HG03064 (cell line): ENCODE measurements at regions not wholly inside any gene's neighbourhood (a gene's known extent, or its start where the extent isn't known, plus 50 kb on each side); places are given as distances from the start of the nearest gene placed in this dataset.

ENCODE experiments used
- ATAC-seq: cut with Tn5 transposase; IDR thresholded peaks from one replicate; pipeline ENCODE4 v1.9.1; 2021; ENCODE audit warnings: low read depth; ENCODE audit not compliant: unreplicated experiment

- no peak for ATAC-seq
Measured at GRCh38 chr4:38499101-38499500, 164.9 kb upstream of the KLF3 start.

GRCh38 chr4:38500433-38500832, 163.6 kb upstream of the KLF3 start:
- no peak for ATAC-seq

DNA sequence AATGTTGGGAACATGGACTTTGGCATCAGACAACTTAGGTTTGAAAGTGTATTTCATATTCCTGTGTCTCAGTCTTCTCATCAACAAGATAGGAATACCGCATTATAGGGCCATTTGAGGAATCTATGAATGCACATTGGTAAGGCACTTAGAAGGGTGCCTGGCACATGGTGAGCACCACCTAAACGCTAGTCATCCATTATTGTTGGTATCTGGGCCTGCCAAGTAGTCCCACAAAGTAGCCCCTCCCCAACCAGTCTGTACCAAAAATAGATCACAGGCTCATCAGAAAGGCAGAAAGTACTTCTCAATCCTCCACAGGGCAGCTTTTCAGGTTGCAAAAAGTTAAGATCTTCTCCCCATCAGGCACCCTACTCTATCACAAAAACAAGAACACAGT, 162.3 kb upstream of the KLF3 start:
- ATAC-seq = no peak

- ATAC-seq = peak; percentile 83
Measured at GRCh38 chr4:38503689-38504395, 160.2 kb upstream of the KLF3 start.

DNA sequence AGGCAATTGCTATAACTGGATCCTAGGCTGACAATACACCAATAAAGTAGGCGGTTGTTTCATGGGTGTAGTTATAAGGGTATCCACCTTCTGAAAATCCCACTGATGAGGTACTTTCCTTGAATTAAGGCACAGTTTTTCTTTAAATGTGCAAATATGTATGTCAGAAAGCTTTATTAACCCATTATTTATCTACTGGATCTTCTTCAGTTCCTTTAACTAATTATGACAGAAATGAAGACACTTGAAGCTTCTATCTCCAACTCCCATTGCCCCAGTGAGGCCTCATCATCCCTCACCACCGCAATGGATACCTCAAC, 159.6 kb upstream of the KLF3 start:
- ATAC-seq = no peak

DNA sequence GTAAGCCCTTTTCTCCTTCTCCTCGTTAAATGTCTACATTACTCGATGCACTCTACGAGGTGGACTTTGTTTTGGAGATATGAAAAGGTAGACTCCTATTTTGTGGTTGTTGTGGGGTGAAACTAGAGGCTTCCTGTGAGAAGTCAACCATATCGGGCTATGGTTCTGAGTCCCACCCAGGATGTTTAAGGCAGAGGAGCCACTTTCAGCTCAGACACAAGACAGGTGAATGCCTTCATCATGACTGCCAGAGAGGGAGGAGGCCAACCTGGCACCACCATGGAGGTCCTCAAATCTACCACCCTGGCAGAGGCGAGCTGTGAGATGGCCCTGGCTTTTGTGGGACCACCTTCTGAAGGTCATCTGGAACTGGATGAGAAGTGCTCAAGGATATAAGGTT, 154.4 kb upstream of the KLF3 start:
- no peak for ATAC-seq

DNA sequence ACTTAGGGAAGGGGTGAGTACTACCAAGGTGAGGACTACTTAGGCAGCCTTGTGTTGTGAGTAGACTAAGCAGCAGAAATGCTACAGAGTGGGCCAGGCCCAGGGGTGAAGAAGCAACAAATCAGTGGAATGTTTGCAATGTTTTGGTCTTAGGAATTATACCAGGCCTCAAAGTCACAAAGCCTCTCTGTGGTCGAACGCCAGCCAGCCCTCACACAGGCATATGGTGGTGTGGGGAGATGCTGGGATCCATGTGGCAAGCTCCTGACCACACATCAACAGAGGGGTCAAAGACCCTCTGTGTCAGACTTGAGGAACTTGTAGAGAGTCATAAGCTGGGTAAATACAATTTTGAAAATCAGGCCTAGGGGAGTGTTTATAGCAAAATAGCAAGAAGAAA, 153.8 kb upstream of the KLF3 start:
- ATAC-seq = no peak

- no peak for ATAC-seq
Measured at GRCh38 chr4:38511702-38512101, 152.3 kb upstream of the KLF3 start.

DNA sequence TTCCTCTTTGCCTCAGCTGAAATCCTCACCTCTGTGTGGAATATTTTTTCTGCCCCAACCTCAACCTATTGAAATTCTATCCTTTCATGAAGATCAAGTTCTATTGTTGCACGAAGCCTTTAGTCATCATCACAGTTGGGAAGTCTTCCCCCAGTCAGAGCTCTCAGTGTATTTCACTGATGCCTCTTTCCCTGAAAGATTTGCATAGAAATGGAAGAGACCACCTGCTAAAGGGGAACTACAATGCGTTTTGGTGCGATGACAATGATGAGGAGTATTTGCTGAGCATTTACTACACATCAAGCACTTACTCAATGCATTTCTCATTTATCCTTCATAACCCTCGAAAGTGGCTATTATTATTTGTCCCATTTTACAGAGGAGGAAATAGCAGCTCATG, 151.2 kb upstream of the KLF3 start:
- no peak for ATAC-seq

DNA sequence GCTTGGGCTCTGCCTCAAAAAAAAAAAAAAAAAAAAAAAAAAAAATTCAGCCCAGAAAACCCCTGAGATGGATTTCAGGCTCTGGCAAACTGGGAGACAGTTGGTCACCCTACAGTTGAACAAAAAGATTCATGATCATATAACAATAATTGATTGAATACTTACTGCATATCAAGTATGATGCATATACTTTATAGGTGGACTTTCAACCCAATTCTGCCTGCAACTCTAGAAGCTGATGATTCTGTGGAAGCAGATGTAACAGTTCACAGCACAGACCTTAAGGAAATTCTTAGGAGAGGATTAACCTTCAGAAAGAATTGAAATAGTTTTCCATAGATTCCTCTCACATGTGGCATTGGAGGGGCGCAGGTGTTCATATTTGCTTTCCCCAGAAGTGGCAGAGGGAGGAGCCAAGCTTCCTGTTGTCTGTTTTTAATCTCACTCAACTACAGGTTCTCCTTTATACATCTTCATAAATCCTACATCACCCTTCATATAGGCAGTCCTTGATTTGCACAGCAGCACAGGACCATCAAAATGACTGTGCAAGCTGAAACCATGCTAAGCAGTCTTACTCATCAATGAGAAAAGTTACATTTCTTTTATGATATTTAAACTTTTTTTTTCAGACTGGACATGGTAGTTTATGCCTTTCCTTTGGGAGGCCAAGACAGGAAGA, 149.4 kb upstream of the KLF3 start:
- ATAC-seq = no peak

GRCh38 chr4:38516190-38516589, 147.8 kb upstream of the KLF3 start:
- no peak for ATAC-seq

DNA sequence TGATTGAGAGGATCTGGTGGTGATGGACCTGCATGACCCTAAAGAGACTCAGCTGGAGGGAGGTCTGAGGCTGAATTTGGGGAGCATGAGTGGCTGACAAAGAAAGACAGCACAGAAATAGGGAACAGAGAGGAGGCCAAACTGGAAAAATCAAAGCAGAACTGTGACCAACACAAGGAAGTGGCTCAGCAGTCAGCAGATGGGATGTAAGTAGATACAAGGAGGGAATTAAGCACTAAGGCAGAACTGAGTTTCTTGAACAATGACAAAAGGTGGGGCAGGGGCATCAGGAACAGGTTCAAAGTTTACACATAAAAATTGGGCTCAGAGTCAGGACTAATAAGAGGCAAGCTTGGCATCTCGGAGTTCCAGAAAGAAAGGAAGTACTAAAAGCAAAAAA, 144.3 kb upstream of the KLF3 start:
- ATAC-seq = no peak

DNA sequence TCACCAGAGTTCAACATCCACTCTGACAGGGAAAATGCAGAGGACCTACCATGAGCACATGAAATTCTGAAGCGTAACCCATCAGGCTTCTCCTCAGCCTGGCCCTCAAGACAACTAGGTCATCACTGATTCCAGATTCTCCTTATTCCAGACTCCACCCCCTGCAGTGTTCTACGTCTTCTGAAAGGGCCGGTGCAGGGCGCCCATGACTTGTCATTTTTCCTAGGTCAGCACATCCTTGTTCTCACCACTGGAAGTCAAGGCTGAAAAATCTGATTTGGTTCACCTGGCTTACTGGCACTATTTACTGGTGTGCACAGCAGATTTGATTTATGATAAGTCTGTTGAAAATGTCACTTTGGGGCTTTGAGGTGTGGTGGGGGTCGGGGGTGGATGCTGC, 140.9 kb upstream of the KLF3 start:
- ATAC-seq = no peak

DNA sequence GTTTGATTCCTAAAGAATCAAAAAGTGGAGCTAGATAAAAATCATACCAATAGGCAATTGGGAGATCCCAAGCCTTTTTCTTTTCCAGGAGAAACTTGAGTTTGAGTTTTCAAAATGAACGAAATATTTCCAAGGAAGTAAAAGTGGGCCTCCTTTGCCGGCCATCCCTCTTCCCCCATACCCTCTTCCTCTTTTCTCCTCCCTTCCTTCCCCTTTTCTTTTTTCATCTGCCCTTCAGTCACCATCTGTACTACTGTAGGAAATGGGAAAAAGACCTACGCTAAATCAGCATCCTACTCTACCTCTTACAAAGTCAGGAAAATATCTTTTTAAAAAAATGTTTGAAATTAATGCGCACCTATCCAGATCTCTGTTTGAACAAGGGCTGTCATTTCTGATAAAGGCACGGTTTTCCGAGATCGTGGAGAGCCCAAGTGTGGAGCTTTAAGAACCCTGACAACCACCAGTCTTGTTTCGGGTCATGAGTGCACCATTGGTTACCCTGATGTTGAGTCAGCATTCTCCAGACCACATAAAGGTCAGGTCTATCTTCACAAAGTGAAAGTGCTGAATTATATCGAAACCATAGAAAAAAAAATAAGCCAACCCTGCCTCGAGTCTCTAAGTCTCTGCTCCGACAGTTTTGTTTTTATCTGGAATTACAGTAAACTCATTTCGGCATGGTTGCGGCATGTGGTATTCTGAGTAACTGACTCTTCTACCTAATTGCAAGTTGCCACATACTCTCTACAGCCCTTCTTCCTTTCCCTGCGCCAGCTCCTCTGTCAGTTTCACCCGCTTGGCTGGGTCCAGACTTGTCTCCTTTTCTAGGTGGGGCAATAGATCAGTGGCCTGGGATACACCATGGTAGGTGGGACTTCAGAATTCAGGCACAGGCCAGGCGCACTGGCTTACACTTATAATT, 140.2 kb upstream of the KLF3 start:
- peak; percentile 95 for ATAC-seq

GRCh38 chr4:38526412-38526811, 137.6 kb upstream of the KLF3 start:
- no peak for ATAC-seq

- peak; percentile 69 for ATAC-seq
Measured at GRCh38 chr4:38529189-38530115, 134.5 kb upstream of the KLF3 start.

DNA sequence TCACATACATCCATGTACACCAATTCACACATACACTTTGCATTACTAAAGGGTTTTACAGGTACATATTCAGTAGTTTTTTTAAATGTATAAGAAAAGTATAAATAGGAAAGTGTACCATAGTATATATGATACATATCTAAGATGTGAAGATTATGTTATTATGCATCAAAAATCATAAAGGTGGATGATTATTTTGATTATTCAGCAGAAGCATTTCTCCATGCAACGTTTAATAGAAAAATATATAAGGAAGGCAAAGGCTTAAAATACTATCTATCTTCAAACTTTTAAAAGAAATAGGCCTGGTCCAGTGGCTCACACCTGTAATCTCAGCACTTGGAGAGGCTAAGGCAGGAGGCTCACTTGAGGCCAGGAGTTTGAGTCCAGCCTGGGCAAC, 133.5 kb upstream of the KLF3 start:
- ATAC-seq = no peak

GRCh38 chr4:38531141-38531727, 132.8 kb upstream of the KLF3 start:
- no peak for ATAC-seq

- no peak for ATAC-seq
Measured at GRCh38 chr4:38532908-38533499, 131.0 kb upstream of the KLF3 start.
